Esophagus muscularis mucosa (tissue), 4 donors: ENCODE measurements at regions not wholly inside any gene's neighbourhood (a gene's known extent, or its start where the extent isn't known, plus 50 kb on each side); places are given as distances from the start of the nearest gene placed in this dataset.

ENCODE experiments used
- DNase-seq: peaks from one replicate; pipeline ENCODE4 v3.0.0-alpha.2; 2017; ENCODE audit errors: extremely low spot score
- H3K27ac ChIP-seq, 4 donors: fragments of 200-600 bp; sonication (generic); replicated peaks in 1 of 4; 1 replicate in 3 of 4; 2 replicates in 1 of 4; pipeline ENCODE4 v1.5.1; 2016 to 2019; ENCODE audit warnings: mild to moderate bottlenecking in 1 of 4
- H3K27me3 ChIP-seq, 4 donors: fragments of 200-600 bp; sonication (generic); one replicate each; pipeline versions ENCODE4 v1.5.1 to v1.6.0; 2016 to 2019
- H3K36me3 ChIP-seq, 4 donors: fragments of 200-600 bp; sonication (generic); one replicate each; pipeline ENCODE4 v1.5.1; 2016 to 2019
- H3K4me1 ChIP-seq, 4 donors: fragments of 200-600 bp; sonication (generic); one replicate each; pipeline ENCODE4 v1.5.1; 2016 to 2019
- H3K4me3 ChIP-seq, 4 donors: fragments of 200-600 bp; sonication (generic); 1 replicate in 2 of 4; 2 replicates in 2 of 4; pipeline ENCODE4 v1.5.1; 2016 to 2019; ENCODE audit warnings: mild to moderate bottlenecking in 4 of 4, moderate library complexity in 1 of 4
- H3K9me3 ChIP-seq, 4 donors: fragments of 200-600 bp; sonication (generic); 1 replicate in 3 of 4; 2 replicates in 1 of 4; pipeline ENCODE4 v1.5.1; 2016 to 2019
- CTCF ChIP-seq, 3 experiments: fragments of 200-600 bp in 2 of 3; fragments of 450-650 bp in 1 of 3; sonication (generic) in 2 of 3; IDR thresholded peaks; one replicate each; pipeline ENCODE4 v1.5.1; 2017 to 2019; ENCODE audit warnings: antibody characterized with exemption in 3 of 3, mild to moderate bottlenecking in 2 of 3, moderate library complexity in 1 of 3
- EP300 ChIP-seq: sonication (generic); formaldehyde crosslinking; IDR thresholded peaks from one replicate; pipeline ENCODE4 v1.6.1; 2017; ENCODE audit warnings: antibody characterized with exemption
- POLR2A ChIP-seq: fragments of 450-650 bp; IDR thresholded peaks from one replicate; pipeline ENCODE4 v1.6.1; 2017; ENCODE audit warnings: antibody characterized with exemption, moderate library complexity, mild to moderate bottlenecking, low read depth
- POLR2AphosphoS5 ChIP-seq, 2 donors: sonication (generic); formaldehyde crosslinking; IDR thresholded peaks; one replicate each; pipeline ENCODE4 v1.6.1; 2017; ENCODE audit warnings: antibody characterized with exemption in 2 of 2
- WGBS: methylation state at CpG from one replicate; pipeline ENCODE4 v1.1.5; 2018; 5-methylcytosine and 5-hydroxymethylcytosine counted together
- intact Hi-C: fragments of 100-400 bp; cut with DNase I; formaldehyde crosslinking; loops from one replicate; pipeline ENCODE4 v1.15.1; 2023

GRCh38 chr11:29171360-29171950, 845.4 kb downstream of the KCNA4 start:
- WGBS = 91% methylated on average over 1 of the region's 1 CpG
- peaks cover 0 to 10% (median 0%) of the 10 kb centered on the region in 4 donors for H3K4me1 ChIP-seq
- TF ChIP-seq EP300 = no peak
- no peak for TF ChIP-seq CTCF (IDR thresholded peaks at IDR 0.05)
- no peak for TF ChIP-seq POLR2A
- TF ChIP-seq POLR2AphosphoS5 (IDR thresholded peaks at IDR 0.05) = no peak
- intact Hi-C loops = no loop called here
- DNase-seq = no peak
- no peaks in the 10 kb centered on the region for H3K36me3 ChIP-seq
- H3K27me3 ChIP-seq = no peaks in the 10 kb centered on the region
- no peak overlapping the region for H3K27ac ChIP-seq
- H3K9me3 ChIP-seq = no peaks in the 10 kb centered on the region
- no peak overlapping the region for H3K4me3 ChIP-seq

- H3K4me3 ChIP-seq = no peak overlapping the region
- intact Hi-C loops = loop anchor here (10.0 kb wide), 1 partner anchor 192 kb away; no protein-coding TSS in a partner anchor
- no peak overlapping the region for H3K27ac ChIP-seq
- H3K27me3 ChIP-seq = no peaks in the 10 kb centered on the region
- H3K36me3 ChIP-seq = no peaks in the 10 kb centered on the region
- TF ChIP-seq EP300 = no peak
- no peak for TF ChIP-seq CTCF (IDR thresholded peaks at IDR 0.05)
- TF ChIP-seq POLR2A = no peak
- TF ChIP-seq POLR2AphosphoS5 (IDR thresholded peaks at IDR 0.05) = no peak
- no peak for DNase-seq
- H3K4me1 ChIP-seq = no peaks in the 10 kb centered on the region
- H3K9me3 ChIP-seq = no peaks in the 10 kb centered on the region
- 75% methylated on average over 1 of the region's 1 CpG for WGBS
Measured at GRCh38 chr11:29166306-29166705, 850.5 kb downstream of the KCNA4 start.

GRCh38 chr11:29163231-29163630, 853.6 kb downstream of the KCNA4 start:
- WGBS = 86% methylated on average over 2 of the region's 2 CpGs
- Histone ChIP-seq H3K4me3 (no peak overlapping the region), H3K36me3 (no peaks in the 10 kb centered on the region), H3K27me3 (no peaks in the 10 kb centered on the region), H3K27ac (no peak overlapping the region), H3K4me1 (no peaks in the 10 kb centered on the region), H3K9me3 (no peaks in the 10 kb centered on the region)
- intact Hi-C loops = loop anchor here (10.0 kb wide), 1 partner anchor 188 kb away; no protein-coding TSS in a partner anchor
- TF ChIP-seq CTCF (IDR thresholded peaks at IDR 0.05) (no peak), POLR2A (no peak), EP300 (no peak), POLR2AphosphoS5 (IDR thresholded peaks at IDR 0.05) (no peak)
- DNase-seq = no peak

- Histone ChIP-seq H3K36me3 (no peaks in the 10 kb centered on the region), H3K4me1 (no peaks in the 10 kb centered on the region), H3K27ac (no peak overlapping the region), H3K4me3 (no peak overlapping the region), H3K27me3 (no peaks in the 10 kb centered on the region), H3K9me3 (no peaks in the 10 kb centered on the region)
- WGBS = 87% methylated on average over 2 of the region's 2 CpGs
- intact Hi-C loops = loop anchor here (10.0 kb wide), 1 partner anchor 188 kb away; no protein-coding TSS in a partner anchor
- no peak for DNase-seq
- TF ChIP-seq POLR2A = no peak
- no peak for TF ChIP-seq EP300
- no peak for TF ChIP-seq CTCF (IDR thresholded peaks at IDR 0.05)
- no peak for TF ChIP-seq POLR2AphosphoS5 (IDR thresholded peaks at IDR 0.05)
Measured at GRCh38 chr11:29162491-29162890, 854.3 kb downstream of the KCNA4 start.

- Histone ChIP-seq H3K9me3 (no peaks in the 10 kb centered on the region), H3K27ac (no peak overlapping the region), H3K36me3 (no peaks in the 10 kb centered on the region), H3K4me1 (no peaks in the 10 kb centered on the region), H3K4me3 (no peak overlapping the region), H3K27me3 (no peaks in the 10 kb centered on the region)
- intact Hi-C loops = loop anchor here (10.0 kb wide), 1 partner anchor 186 kb away; no protein-coding TSS in a partner anchor
- TF ChIP-seq EP300 (no peak), CTCF (IDR thresholded peaks at IDR 0.05) (no peak), POLR2A (no peak)
- 81% methylated on average over 1 of the region's 1 CpG for WGBS
- DNase-seq = no peak
Measured at GRCh38 chr11:29161191-29161590, 855.6 kb downstream of the KCNA4 start.
